GM23338 (cell line): ENCODE measurements at regions not wholly inside any gene's neighbourhood (a gene's known extent, or its start where the extent isn't known, plus 50 kb on each side); places are given as distances from the start of the nearest gene placed in this dataset.

Source experiments
- ATAC-seq: fragments of 200-7000 bp; cut with Tn5 transposase; 3 replicates; pipeline ENCODE4 v1.9.1; 2020
- DNase-seq: peaks from one replicate; pipeline ENCODE4 v3.0.0-alpha.2; 2015; ENCODE audit warnings: low spot score
- H2AFZ ChIP-seq: fragments of 200-600 bp; sonication (generic); 2 replicates; pipeline ENCODE4 v1.8.0; 2016; ENCODE audit warnings: antibody characterized with exemption, mild to moderate bottlenecking, moderate library complexity
- H3F3A ChIP-seq: fragments of 200-600 bp; sonication (generic); replicated peaks from 2 replicates; pipeline ENCODE4 v1.8.0; 2017; ENCODE audit warnings: antibody characterized with exemption, mixed run types, low read depth
- H3K27ac ChIP-seq: fragments of 200-600 bp; sonication (generic); 2 replicates; pipeline ENCODE4 v1.6.1; 2016; ENCODE audit warnings: low read depth
- H3K27me3 ChIP-seq: fragments of 200-600 bp; sonication (generic); 2 replicates; pipeline ENCODE4 v1.8.0; 2016; ENCODE audit warnings: mild to moderate bottlenecking, mixed run types, moderate library complexity; ENCODE audit not compliant: insufficient read depth
- H3K36me3 ChIP-seq: fragments of 200-600 bp; sonication (generic); 2 replicates; pipeline ENCODE4 v1.8.0; 2016; ENCODE audit warnings: mild to moderate bottlenecking; ENCODE audit not compliant: insufficient read depth
- H3K4me1 ChIP-seq: fragments of 200-600 bp; sonication (generic); 2 replicates; pipeline ENCODE4 v1.8.0; 2016; ENCODE audit warnings: mild to moderate bottlenecking, moderate library complexity; ENCODE audit not compliant: insufficient read depth
- H3K4me2 ChIP-seq: fragments of 200-600 bp; sonication (generic); 2 replicates; pipeline ENCODE4 v1.7.1; 2017; ENCODE audit warnings: mixed run types
- H3K4me3 ChIP-seq: fragments of 200-600 bp; sonication (generic); 2 replicates; pipeline ENCODE4 v1.6.1; 2016; ENCODE audit warnings: mixed run types
- H3K79me2 ChIP-seq: fragments of 200-600 bp; sonication (generic); replicated peaks from 2 replicates; pipeline ENCODE4 v1.8.0; 2017; ENCODE audit warnings: mild to moderate bottlenecking; ENCODE audit not compliant: insufficient read depth
- H3K9me2 ChIP-seq: fragments of 200-600 bp; sonication (generic); 2 replicates; pipeline ENCODE4 v1.8.0; 2017; ENCODE audit not compliant: insufficient read depth
- H4K20me1 ChIP-seq: fragments of 200-600 bp; sonication (generic); replicated peaks from 2 replicates; pipeline ENCODE4 v1.8.0; 2017; ENCODE audit warnings: mild to moderate bottlenecking; ENCODE audit not compliant: insufficient read depth
- H3K27ac Mint-ChIP-seq: 2 replicates; pipeline ENCODE4 v1.8.0; 2020; ENCODE audit warnings: inconsistent platforms, mild to moderate bottlenecking, moderate library complexity, mixed read lengths
- H3K27me3 Mint-ChIP-seq: 3 replicates; pipeline ENCODE4 v1.8.0; 2022; ENCODE audit warnings: low read depth, mild to moderate bottlenecking, moderate library complexity, mixed read lengths, inconsistent platforms; ENCODE audit not compliant: insufficient read depth, poor library complexity
- H3K36me3 Mint-ChIP-seq: 3 replicates; pipeline ENCODE4 v1.8.0; 2021; ENCODE audit warnings: low read depth, mild to moderate bottlenecking, inconsistent platforms, moderate library complexity, mixed read lengths
- H3K4me1 Mint-ChIP-seq: 3 replicates; pipeline ENCODE4 v1.8.0; 2020; ENCODE audit warnings: mild to moderate bottlenecking, inconsistent platforms, mixed read lengths
- H3K4me3 Mint-ChIP-seq: 3 replicates; pipeline ENCODE4 v1.8.0; 2021; ENCODE audit warnings: moderate library complexity, mild to moderate bottlenecking, inconsistent platforms, mixed read lengths
- H3K9me3 Mint-ChIP-seq: 3 replicates; pipeline ENCODE4 v1.8.0; 2020; ENCODE audit warnings: moderate library complexity, mild to moderate bottlenecking, inconsistent platforms, mixed read lengths
- CREB1 ChIP-seq: fragments of 250-450 bp; sonication (Bioruptor Pico); IDR thresholded peaks from 2 replicates; pipeline ENCODE4 v1.5.0; 2020; ENCODE audit warnings: low read depth, mild to moderate bottlenecking, moderate library complexity
- EZH2phosphoT487 ChIP-seq: fragments of 200-600 bp; sonication (generic); IDR thresholded peaks from one replicate; pipeline ENCODE4 v1.8.1; 2018; ENCODE audit warnings: antibody characterized with exemption; ENCODE audit not compliant: unreplicated experiment
- JUNB ChIP-seq: IDR thresholded peaks from one replicate; pipeline ENCODE4 v1.6.1; 2016; ENCODE audit warnings: antibody characterized with exemption; ENCODE audit not compliant: unreplicated experiment
- NANOG ChIP-seq: IDR thresholded peaks from 2 replicates; pipeline ENCODE4 v1.6.1; 2016; ENCODE audit warnings: antibody characterized with exemption, borderline replicate concordance
- ZNF331 ChIP-seq: fragments of 250-450 bp; sonication (Bioruptor Pico); IDR thresholded peaks from 2 replicates; pipeline ENCODE4 v1.5.0; 2020; ENCODE audit warnings: low read depth, mild to moderate bottlenecking, moderate library complexity
- TF ChIP-seq, protein P1 (sequence below), 2 experiments: fragments of 200-600 bp in 1 of 2; sonication (generic) in 1 of 2; conservative IDR thresholded peaks; 2 replicates each; pipeline versions ENCODE4 v1.5.1 to v1.6.1; 2016 to 2017; ENCODE audit warnings: antibody characterized with exemption in 2 of 2, low read depth in 2 of 2, mild to moderate bottlenecking in 2 of 2, moderate library complexity in 1 of 2
- TF ChIP-seq, protein P2 (sequence below): IDR thresholded peaks from one replicate; pipeline ENCODE4 v1.6.1; 2018; ENCODE audit warnings: antibody characterized with exemption; ENCODE audit not compliant: unreplicated experiment
- TF ChIP-seq, protein P3 (sequence below): fragments of 250-450 bp; sonication (Bioruptor Pico); IDR thresholded peaks from 2 replicates; pipeline ENCODE4 v1.5.0; 2020; ENCODE audit warnings: mild to moderate bottlenecking, moderate library complexity

DNA sequence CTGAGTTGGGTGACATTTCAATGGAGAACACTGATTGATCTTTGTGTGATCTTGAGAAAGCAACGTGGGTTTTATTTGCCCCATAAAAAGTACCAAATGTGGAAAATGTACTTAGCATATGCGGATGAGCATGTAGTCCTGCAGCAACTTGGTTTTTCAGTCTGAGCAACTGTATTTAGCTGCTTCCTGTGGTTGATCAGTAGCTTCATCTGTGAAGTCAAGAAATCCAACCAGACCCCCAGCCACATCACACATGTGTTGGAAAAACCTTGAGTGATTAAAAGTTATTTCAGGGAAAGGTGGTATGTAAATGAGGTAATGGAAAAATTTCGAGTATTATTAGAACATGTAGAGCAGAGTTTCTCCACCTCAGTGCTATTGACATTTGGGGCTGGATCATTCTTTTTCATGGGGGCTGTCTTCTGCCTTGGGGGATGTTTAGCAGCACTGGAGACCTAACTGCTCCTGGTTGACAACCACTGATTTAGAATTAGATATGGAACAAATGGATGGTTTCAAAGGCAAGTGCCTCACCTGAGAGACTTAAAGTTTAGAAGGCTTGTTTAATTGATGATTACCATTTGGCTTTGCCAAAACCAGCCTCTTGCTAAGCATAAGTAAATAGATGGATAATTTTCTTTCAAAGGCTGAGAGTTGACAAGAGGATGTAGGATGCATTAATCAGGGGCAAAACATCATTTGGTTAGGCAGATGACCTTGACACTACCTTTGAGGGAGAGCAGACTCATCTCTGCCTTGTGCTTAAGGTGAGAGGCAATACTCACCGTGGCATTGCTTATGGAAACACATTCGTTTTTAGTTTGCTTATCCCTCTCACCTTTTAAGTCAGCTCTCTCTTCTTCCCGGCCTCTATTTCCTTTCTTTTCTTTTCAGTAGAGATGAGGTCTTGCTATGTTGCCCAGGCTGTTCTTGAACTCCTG lies 193.0 kb upstream of the RPS6KA3 start:
- ATAC-seq = no peak
- Histone ChIP-seq H3K79me2 (no peaks in the 10 kb centered on the region), H3F3A (no peaks in the 10 kb centered on the region), H3K4me2 (no peak overlapping the region), H3K4me3 (no peak overlapping the region), H4K20me1 (no peaks in the 10 kb centered on the region), H2AFZ (no peak overlapping the region), H3K27ac (no peak overlapping the region), H3K4me1 (no peaks in the 10 kb centered on the region), H3K27me3 (no peaks in the 10 kb centered on the region), H3K36me3 (no peaks in the 10 kb centered on the region), H3K9me2 (no peaks in the 10 kb centered on the region)
- TF ChIP-seq, protein P1, sequence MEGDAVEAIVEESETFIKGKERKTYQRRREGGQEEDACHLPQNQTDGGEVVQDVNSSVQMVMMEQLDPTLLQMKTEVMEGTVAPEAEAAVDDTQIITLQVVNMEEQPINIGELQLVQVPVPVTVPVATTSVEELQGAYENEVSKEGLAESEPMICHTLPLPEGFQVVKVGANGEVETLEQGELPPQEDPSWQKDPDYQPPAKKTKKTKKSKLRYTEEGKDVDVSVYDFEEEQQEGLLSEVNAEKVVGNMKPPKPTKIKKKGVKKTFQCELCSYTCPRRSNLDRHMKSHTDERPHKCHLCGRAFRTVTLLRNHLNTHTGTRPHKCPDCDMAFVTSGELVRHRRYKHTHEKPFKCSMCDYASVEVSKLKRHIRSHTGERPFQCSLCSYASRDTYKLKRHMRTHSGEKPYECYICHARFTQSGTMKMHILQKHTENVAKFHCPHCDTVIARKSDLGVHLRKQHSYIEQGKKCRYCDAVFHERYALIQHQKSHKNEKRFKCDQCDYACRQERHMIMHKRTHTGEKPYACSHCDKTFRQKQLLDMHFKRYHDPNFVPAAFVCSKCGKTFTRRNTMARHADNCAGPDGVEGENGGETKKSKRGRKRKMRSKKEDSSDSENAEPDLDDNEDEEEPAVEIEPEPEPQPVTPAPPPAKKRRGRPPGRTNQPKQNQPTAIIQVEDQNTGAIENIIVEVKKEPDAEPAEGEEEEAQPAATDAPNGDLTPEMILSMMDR (conservative IDR thresholded peaks at IDR 0.05; ENCODE audit: low read depth in 2 of 2) = no peak
- TF ChIP-seq EZH2phosphoT487 = no peak
- no peak for TF ChIP-seq ZNF331 (CRISPR knock-in tag)
- TF ChIP-seq JUNB = no peak
- TF ChIP-seq, protein P2, sequence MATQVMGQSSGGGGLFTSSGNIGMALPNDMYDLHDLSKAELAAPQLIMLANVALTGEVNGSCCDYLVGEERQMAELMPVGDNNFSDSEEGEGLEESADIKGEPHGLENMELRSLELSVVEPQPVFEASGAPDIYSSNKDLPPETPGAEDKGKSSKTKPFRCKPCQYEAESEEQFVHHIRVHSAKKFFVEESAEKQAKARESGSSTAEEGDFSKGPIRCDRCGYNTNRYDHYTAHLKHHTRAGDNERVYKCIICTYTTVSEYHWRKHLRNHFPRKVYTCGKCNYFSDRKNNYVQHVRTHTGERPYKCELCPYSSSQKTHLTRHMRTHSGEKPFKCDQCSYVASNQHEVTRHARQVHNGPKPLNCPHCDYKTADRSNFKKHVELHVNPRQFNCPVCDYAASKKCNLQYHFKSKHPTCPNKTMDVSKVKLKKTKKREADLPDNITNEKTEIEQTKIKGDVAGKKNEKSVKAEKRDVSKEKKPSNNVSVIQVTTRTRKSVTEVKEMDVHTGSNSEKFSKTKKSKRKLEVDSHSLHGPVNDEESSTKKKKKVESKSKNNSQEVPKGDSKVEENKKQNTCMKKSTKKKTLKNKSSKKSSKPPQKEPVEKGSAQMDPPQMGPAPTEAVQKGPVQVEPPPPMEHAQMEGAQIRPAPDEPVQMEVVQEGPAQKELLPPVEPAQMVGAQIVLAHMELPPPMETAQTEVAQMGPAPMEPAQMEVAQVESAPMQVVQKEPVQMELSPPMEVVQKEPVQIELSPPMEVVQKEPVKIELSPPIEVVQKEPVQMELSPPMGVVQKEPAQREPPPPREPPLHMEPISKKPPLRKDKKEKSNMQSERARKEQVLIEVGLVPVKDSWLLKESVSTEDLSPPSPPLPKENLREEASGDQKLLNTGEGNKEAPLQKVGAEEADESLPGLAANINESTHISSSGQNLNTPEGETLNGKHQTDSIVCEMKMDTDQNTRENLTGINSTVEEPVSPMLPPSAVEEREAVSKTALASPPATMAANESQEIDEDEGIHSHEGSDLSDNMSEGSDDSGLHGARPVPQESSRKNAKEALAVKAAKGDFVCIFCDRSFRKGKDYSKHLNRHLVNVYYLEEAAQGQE = no peak
- no peak for TF ChIP-seq NANOG
- TF ChIP-seq, protein P3, sequence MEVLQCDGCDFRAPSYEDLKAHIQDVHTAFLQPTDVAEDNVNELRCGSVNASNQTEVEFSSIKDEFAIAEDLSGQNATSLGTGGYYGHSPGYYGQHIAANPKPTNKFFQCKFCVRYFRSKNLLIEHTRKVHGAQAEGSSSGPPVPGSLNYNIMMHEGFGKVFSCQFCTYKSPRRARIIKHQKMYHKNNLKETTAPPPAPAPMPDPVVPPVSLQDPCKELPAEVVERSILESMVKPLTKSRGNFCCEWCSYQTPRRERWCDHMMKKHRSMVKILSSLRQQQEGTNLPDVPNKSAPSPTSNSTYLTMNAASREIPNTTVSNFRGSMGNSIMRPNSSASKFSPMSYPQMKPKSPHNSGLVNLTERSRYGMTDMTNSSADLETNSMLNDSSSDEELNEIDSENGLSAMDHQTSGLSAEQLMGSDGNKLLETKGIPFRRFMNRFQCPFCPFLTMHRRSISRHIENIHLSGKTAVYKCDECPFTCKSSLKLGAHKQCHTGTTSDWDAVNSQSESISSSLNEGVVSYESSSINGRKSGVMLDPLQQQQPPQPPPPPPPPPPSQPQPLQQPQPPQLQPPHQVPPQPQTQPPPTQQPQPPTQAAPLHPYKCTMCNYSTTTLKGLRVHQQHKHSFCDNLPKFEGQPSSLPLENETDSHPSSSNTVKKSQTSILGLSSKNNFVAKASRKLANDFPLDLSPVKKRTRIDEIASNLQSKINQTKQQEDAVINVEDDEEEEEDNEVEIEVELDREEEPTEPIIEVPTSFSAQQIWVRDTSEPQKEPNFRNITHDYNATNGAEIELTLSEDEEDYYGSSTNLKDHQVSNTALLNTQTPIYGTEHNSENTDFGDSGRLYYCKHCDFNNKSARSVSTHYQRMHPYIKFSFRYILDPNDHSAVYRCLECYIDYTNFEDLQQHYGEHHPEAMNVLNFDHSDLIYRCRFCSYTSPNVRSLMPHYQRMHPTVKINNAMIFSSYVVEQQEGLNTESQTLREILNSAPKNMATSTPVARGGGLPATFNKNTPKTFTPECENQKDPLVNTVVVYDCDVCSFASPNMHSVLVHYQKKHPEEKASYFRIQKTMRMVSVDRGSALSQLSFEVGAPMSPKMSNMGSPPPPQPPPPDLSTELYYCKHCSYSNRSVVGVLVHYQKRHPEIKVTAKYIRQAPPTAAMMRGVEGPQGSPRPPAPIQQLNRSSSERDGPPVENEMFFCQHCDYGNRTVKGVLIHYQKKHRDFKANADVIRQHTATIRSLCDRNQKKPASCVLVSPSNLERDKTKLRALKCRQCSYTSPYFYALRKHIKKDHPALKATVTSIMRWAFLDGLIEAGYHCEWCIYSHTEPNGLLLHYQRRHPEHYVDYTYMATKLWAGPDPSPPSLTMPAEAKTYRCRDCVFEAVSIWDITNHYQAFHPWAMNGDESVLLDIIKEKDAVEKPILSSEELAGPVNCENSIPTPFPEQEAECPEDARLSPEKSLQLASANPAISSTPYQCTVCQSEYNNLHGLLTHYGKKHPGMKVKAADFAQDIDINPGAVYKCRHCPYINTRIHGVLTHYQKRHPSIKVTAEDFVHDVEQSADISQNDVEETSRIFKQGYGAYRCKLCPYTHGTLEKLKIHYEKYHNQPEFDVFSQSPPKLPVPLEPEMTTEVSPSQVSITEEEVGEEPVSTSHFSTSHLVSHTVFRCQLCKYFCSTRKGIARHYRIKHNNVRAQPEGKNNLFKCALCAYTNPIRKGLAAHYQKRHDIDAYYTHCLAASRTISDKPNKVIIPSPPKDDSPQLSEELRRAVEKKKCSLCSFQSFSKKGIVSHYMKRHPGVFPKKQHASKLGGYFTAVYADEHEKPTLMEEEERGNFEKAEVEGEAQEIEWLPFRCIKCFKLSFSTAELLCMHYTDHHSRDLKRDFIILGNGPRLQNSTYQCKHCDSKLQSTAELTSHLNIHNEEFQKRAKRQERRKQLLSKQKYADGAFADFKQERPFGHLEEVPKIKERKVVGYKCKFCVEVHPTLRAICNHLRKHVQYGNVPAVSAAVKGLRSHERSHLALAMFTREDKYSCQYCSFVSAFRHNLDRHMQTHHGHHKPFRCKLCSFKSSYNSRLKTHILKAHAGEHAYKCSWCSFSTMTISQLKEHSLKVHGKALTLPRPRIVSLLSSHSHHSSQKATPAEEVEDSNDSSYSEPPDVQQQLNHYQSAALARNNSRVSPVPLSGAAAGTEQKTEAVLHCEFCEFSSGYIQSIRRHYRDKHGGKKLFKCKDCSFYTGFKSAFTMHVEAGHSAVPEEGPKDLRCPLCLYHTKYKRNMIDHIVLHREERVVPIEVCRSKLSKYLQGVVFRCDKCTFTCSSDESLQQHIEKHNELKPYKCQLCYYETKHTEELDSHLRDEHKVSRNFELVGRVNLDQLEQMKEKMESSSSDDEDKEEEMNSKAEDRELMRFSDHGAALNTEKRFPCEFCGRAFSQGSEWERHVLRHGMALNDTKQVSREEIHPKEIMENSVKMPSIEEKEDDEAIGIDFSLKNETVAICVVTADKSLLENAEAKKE (CRISPR knock-in tag) = no peak
- no peak for TF ChIP-seq CREB1 (CRISPR knock-in tag)
- H3K9me3 Mint-ChIP-seq = no peaks in the 10 kb centered on the region; the same call in 2 of the 3 replicates
- H3K4me1 Mint-ChIP-seq = peaks cover 4% of the 10 kb centered on the region; the same call in 1 of the 3 replicates
- H3K27ac Mint-ChIP-seq = no peak overlapping the region; the same call in 1 of the 2 replicates
- no peaks in the 10 kb centered on the region for H3K36me3 Mint-ChIP-seq
- no peak for DNase-seq
- H3K4me3 Mint-ChIP-seq = no peak overlapping the region
- H3K27me3 Mint-ChIP-seq = no peaks in the 10 kb centered on the region
